Neural crest cell (in vitro differentiated cells): ENCODE measurements at regions not wholly inside any gene's neighbourhood (a gene's known extent, or its start where the extent isn't known, plus 50 kb on each side); places are given as distances from the start of the nearest gene placed in this dataset.

Experiments
- DNase-seq: peaks from one replicate; pipeline ENCODE4 v3.0.0; 2021; ENCODE audit warnings: low read depth, mixed read lengths, low spot score
- H3K27ac Mint-ChIP-seq: one replicate; pipeline ENCODE4 v1.8.0; 2021; ENCODE audit warnings: mild to moderate bottlenecking, mixed read lengths; ENCODE audit not compliant: unreplicated experiment
- H3K27me3 Mint-ChIP-seq: 2 replicates; pipeline ENCODE4 v1.8.0; 2021; ENCODE audit warnings: low read depth, mild to moderate bottlenecking, mixed read lengths
- H3K36me3 Mint-ChIP-seq: 2 replicates; pipeline ENCODE4 v1.8.0; 2021; ENCODE audit warnings: low read depth, mild to moderate bottlenecking, mixed read lengths
- H3K4me1 Mint-ChIP-seq: 2 replicates; pipeline ENCODE4 v1.8.0; 2021; ENCODE audit warnings: mixed read lengths
- H3K4me3 Mint-ChIP-seq: one replicate; pipeline ENCODE4 v1.8.0; 2021; ENCODE audit warnings: mild to moderate bottlenecking, mixed read lengths
- H3K9me3 Mint-ChIP-seq: 2 replicates; pipeline ENCODE4 v1.8.0; 2021; ENCODE audit warnings: mixed read lengths
- TF ChIP-seq, protein P1 (sequence below): fragments of 200-600 bp; sonication (generic); conservative IDR thresholded peaks from 2 replicates; pipeline ENCODE4 v1.5.0; 2021; ENCODE audit warnings: antibody characterized with exemption, mild to moderate bottlenecking

DNA sequence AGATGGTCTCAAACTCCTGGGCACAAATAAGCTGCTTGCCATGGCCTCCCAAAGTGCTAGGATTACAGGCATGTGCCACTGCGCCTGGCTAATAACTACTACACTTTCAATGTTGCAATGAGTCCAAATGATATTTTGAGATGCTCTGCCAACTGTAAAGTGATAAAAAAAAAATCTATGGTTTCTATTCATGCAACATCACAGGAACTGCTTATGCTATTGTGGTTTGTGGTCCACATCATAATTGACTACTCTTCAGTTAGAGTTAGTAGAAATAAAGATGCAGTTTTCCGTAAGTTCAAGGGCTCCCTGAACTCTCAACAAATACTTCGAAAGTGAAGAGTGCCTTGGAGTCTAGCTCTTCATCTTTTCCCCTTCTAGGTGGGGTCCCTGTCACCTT is 239.4 kb downstream of the C12orf75 start:
- no peak overlapping the region for H3K27ac Mint-ChIP-seq
- no peaks in the 10 kb centered on the region for H3K4me1 Mint-ChIP-seq
- H3K4me3 Mint-ChIP-seq: no peak overlapping the region
- no peaks in the 10 kb centered on the region for H3K36me3 Mint-ChIP-seq
- TF ChIP-seq, protein P1, sequence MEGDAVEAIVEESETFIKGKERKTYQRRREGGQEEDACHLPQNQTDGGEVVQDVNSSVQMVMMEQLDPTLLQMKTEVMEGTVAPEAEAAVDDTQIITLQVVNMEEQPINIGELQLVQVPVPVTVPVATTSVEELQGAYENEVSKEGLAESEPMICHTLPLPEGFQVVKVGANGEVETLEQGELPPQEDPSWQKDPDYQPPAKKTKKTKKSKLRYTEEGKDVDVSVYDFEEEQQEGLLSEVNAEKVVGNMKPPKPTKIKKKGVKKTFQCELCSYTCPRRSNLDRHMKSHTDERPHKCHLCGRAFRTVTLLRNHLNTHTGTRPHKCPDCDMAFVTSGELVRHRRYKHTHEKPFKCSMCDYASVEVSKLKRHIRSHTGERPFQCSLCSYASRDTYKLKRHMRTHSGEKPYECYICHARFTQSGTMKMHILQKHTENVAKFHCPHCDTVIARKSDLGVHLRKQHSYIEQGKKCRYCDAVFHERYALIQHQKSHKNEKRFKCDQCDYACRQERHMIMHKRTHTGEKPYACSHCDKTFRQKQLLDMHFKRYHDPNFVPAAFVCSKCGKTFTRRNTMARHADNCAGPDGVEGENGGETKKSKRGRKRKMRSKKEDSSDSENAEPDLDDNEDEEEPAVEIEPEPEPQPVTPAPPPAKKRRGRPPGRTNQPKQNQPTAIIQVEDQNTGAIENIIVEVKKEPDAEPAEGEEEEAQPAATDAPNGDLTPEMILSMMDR: no peak
- no peaks in the 10 kb centered on the region for H3K27me3 Mint-ChIP-seq
- peaks cover 5% of the 10 kb centered on the region for H3K9me3 Mint-ChIP-seq
- DNase-seq: no peak

DNA sequence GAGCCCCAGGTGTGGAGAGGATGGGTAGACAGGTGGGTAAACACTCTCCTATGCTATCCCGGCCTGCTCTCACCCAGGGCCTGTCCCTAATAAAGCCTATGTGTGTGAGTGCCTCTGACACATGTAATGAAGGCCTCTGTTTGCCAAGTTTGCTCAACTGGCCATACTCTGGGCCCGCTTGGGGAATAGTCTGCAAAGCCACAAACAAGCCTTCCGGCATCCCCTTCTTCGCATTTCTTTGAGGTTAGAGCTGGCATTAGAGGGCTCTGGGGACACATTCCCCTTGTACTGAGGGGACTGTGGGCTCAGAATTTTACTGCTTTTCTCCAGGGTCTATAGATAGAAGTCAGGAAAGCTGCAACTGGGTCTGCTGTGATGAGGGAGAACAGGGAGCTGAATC is 240.5 kb downstream of the C12orf75 start:
- H3K9me3 Mint-ChIP-seq: peaks cover 8% of the 10 kb centered on the region
- H3K4me3 Mint-ChIP-seq: no peak overlapping the region
- TF ChIP-seq, protein P1: no peak
- no peaks in the 10 kb centered on the region for H3K27me3 Mint-ChIP-seq
- no peak for DNase-seq
- H3K27ac Mint-ChIP-seq: no peak overlapping the region
- H3K4me1 Mint-ChIP-seq: no peaks in the 10 kb centered on the region
- no peaks in the 10 kb centered on the region for H3K36me3 Mint-ChIP-seq

DNA sequence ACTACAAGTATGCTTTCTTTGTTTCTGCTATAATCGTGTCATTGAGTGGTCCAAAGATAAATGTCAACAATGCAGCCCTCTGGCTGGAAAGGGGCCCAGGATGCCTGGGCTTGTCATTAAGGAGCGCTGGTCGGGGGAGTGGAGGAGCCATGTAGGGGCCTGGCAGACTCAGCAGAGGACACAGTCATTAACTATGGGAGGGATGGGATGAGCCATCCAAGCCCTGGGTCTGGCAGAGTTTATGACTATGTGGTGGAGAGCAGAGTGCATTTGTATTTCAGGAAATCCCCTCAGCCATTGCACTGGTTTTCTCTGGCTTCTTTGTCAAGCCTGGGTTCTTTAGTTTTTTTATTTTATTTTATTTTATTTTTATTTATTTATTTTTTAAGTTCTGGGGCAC is 243.1 kb downstream of the C12orf75 start:
- H3K9me3 Mint-ChIP-seq: peaks cover 8% of the 10 kb centered on the region
- no peak overlapping the region for H3K4me3 Mint-ChIP-seq
- no peak for DNase-seq
- TF ChIP-seq, protein P1: no peak
- H3K36me3 Mint-ChIP-seq: no peaks in the 10 kb centered on the region
- H3K27me3 Mint-ChIP-seq: no peaks in the 10 kb centered on the region
- H3K4me1 Mint-ChIP-seq: no peaks in the 10 kb centered on the region
- no peak overlapping the region for H3K27ac Mint-ChIP-seq

DNA sequence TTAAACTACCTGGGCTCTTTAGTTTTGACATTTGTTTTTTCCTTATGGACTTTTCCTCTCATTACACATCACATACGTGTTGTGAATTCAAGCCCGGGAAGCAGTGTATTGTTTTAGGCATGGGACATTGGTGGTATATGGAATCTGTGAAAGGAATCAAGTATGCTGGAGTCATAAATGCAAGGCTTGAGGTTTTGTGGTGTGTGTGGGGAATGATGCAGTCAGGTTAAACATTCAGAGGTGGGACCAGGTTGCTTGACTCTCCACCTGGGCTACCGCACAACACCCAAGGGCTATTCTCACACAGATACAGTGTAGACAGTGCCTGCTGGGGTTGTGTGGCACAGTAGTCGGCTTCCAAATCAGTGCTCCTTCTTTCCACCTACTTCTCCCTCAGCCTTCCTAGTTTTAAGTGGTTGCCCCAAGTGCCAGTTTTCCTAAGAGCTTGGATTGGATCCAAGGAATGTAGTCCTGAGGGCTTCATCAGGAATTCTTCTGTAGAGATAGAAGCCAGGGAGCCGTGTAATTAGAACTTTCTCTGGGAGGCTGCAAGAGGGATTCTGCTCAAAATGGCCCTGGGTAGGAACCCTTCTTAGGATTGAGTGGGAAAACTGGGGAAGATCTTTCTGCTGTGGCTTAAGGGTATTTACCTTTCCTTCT is 243.7 kb downstream of the C12orf75 start:
- DNase-seq: no peak
- Mint-ChIP-seq H3K4me3 (no peak overlapping the region), H3K27ac (no peak overlapping the region), H3K36me3 (no peaks in the 10 kb centered on the region), H3K9me3 (peaks cover 8% of the 10 kb centered on the region), H3K27me3 (no peaks in the 10 kb centered on the region), H3K4me1 (no peaks in the 10 kb centered on the region)
- TF ChIP-seq, protein P1: no peak

DNA sequence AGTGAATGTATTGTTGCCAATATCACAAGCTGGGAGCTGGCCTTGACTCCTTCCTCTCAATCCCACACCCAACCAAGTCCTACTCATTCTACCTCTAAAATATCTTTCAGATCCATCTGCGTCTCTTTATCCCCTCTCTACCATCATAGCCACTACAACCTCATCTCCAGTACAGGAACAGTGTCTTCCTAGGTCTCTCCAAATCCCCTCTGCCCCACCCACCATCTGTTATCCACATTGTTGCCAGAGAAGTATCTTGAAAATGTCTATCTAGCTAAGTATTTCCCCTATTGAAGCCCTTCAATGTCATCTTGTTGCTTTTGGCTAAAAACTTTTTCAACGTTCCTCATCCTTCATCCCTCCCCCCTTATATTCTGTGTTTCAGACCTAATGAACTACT is 244.7 kb downstream of the C12orf75 start:
- H3K36me3 Mint-ChIP-seq: no peaks in the 10 kb centered on the region
- no peaks in the 10 kb centered on the region for H3K27me3 Mint-ChIP-seq
- H3K4me3 Mint-ChIP-seq: no peak overlapping the region
- no peak overlapping the region for H3K27ac Mint-ChIP-seq
- DNase-seq: no peak
- H3K9me3 Mint-ChIP-seq: peaks cover 8% of the 10 kb centered on the region
- no peaks in the 10 kb centered on the region for H3K4me1 Mint-ChIP-seq
- TF ChIP-seq, protein P1: no peak
